Right lobe of liver (tissue), 6 donors: ENCODE measurements at regions not wholly inside any gene's neighbourhood (a gene's known extent, or its start where the extent isn't known, plus 50 kb on each side); places are given as distances from the start of the nearest gene placed in this dataset.

ENCODE experiments used
- ATAC-seq, 4 donors: fragments of 200-7000 bp; cut with Tn5 transposase; one replicate each; pipeline ENCODE4 v1.9.1; 2020; ENCODE audit warnings: mild to moderate bottlenecking in 4 of 4, moderate library complexity in 4 of 4
- DNase-seq, 3 donors: peaks; one replicate each; pipeline ENCODE4 v3.0.0-alpha.2; 2020
- H3K27ac ChIP-seq, 3 donors: fragments of 200-600 bp; one replicate each; pipeline ENCODE4 v1.8.0; 2022
- H3K27me3 ChIP-seq, 2 donors: fragments of 200-600 bp; one replicate each; pipeline ENCODE4 v1.8.0; 2022
- H3K36me3 ChIP-seq, 4 donors: fragments of 200-600 bp; sonication (generic) in 1 of 4; one replicate each; pipeline versions ENCODE4 v1.5.1 to v1.8.0; 2017 to 2022; ENCODE audit warnings: control low read depth in 1 of 4
- H3K4me1 ChIP-seq, 4 donors: fragments of 200-600 bp; sonication (generic) in 1 of 4; one replicate each; pipeline versions ENCODE4 v1.5.1 to v1.8.0; 2017 to 2022; ENCODE audit warnings: control low read depth in 1 of 4
- H3K4me3 ChIP-seq, 3 donors: fragments of 200-600 bp; one replicate each; pipeline ENCODE4 v1.8.0; 2022
- H3K9me3 ChIP-seq, 4 donors: fragments of 200-600 bp; sonication (generic) in 1 of 4; one replicate each; pipeline versions ENCODE4 v1.5.1 to v1.8.0; 2017 to 2022; ENCODE audit warnings: control low read depth in 1 of 4
- POLR2A ChIP-seq: fragments of 450-650 bp; IDR thresholded peaks from one replicate; pipeline ENCODE4 v1.6.1; 2017; ENCODE audit warnings: antibody characterized with exemption, mild to moderate bottlenecking
- WGBS: methylation state at CpG from one replicate; pipeline ENCODE4 v1.1.6; 2018; ENCODE audit warnings: low coverage, low lambda C conversion rate; ENCODE audit not compliant: insufficient coverage; ENCODE audit errors: missing lambda C conversion rate; 5-methylcytosine and 5-hydroxymethylcytosine counted together
- intact Hi-C, 2 donors: fragments of 100-400 bp; cut with DNase I; formaldehyde crosslinking; loops; one replicate each; pipeline versions ENCODE4 v1.11.2 to v1.14.1; 2022
- TF ChIP-seq, protein P1 (sequence below), 4 donors: fragments of 200-600 bp in 3 of 4; fragments of 450-650 bp in 1 of 4; IDR thresholded peaks; one replicate each; pipeline versions ENCODE4 v1.5.1 to v1.8.0; 2016 to 2022; ENCODE audit warnings: antibody characterized with exemption in 4 of 4, mild to moderate bottlenecking in 2 of 4
- donor health status: DM: no; HTN: yes; CAD: no.
- donor health status: DM: no; HTN: no; CAD: no.
- donor health status: DM: no; HTN: no; CAD: no.
- donor health status: DM: no; HTN: yes; CAD: no.
- donor health status: DM: no; HTN: yes; CAD: no.

DNA sequence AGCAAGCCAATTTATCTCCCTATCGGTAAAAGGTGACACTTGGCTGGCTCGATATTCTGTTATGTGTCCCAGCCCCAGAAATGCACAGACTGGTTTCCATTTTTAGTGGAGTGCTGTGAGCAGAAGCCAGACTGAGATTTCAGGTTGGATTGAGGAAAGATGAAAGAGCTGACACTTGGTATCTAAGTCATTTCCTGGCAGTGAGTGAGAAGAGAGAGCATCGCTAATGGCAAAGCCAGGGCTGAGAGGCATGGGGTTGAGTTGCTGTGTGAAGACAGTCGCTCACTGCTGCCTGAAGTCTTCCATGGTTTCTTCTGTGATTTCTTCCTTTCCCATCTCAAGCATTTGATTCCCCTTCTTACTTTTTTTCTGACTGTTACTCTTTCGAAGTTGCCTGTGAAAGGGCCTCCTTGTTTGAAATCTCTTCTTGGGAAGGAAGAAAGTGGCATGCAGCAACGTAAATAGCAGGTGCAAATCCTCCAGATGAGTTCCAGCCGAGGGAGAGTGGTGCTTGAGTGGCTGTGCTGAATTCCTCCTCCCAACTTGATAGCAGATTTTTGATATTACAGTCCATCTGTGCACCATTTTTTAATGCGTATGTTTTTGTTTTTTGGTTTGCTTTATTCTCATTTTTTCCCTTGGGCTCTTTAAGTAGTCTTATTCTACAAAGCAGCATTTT, 109.2 kb upstream of the LIMCH1 start:
- Histone ChIP-seq H3K9me3 (no peaks in the 10 kb centered on the region), H3K4me3 (no peak overlapping the region), H3K27me3 (no peaks in the 10 kb centered on the region), H3K4me1 (peaks cover 0 to 24% (median 11%) of the 10 kb centered on the region in 4 donors), H3K36me3 (no peaks in the 10 kb centered on the region), H3K27ac (peak overlapping the region in 2 of 3 donors; percentile 95 to 96)
- DNase-seq, result no peak
- intact Hi-C loops, result no loop called here
- no peak for ATAC-seq
- TF ChIP-seq POLR2A, result no peak
- TF ChIP-seq, protein P1, sequence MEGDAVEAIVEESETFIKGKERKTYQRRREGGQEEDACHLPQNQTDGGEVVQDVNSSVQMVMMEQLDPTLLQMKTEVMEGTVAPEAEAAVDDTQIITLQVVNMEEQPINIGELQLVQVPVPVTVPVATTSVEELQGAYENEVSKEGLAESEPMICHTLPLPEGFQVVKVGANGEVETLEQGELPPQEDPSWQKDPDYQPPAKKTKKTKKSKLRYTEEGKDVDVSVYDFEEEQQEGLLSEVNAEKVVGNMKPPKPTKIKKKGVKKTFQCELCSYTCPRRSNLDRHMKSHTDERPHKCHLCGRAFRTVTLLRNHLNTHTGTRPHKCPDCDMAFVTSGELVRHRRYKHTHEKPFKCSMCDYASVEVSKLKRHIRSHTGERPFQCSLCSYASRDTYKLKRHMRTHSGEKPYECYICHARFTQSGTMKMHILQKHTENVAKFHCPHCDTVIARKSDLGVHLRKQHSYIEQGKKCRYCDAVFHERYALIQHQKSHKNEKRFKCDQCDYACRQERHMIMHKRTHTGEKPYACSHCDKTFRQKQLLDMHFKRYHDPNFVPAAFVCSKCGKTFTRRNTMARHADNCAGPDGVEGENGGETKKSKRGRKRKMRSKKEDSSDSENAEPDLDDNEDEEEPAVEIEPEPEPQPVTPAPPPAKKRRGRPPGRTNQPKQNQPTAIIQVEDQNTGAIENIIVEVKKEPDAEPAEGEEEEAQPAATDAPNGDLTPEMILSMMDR (IDR thresholded peaks at IDR 0.05), result no peak
- WGBS, result 68% methylated on average over 7 of the region's 8 CpGs

- Histone ChIP-seq H3K27me3 (no peaks in the 10 kb centered on the region), H3K4me1 (peaks cover 0 to 24% (median 11%) of the 10 kb centered on the region in 4 donors), H3K36me3 (no peaks in the 10 kb centered on the region), H3K27ac (no peak overlapping the region), H3K9me3 (no peaks in the 10 kb centered on the region), H3K4me3 (no peak overlapping the region)
- intact Hi-C loops, result no loop called here
- ATAC-seq, result no peak
- DNase-seq, result no peak
- WGBS, result 61% methylated on average over 5 of the region's 5 CpGs
- TF ChIP-seq, protein P1 (IDR thresholded peaks at IDR 0.05), result no peak
- no peak for TF ChIP-seq POLR2A
Measured at GRCh38 chr4:41429280-41429669, 108.7 kb upstream of the LIMCH1 start.

DNA sequence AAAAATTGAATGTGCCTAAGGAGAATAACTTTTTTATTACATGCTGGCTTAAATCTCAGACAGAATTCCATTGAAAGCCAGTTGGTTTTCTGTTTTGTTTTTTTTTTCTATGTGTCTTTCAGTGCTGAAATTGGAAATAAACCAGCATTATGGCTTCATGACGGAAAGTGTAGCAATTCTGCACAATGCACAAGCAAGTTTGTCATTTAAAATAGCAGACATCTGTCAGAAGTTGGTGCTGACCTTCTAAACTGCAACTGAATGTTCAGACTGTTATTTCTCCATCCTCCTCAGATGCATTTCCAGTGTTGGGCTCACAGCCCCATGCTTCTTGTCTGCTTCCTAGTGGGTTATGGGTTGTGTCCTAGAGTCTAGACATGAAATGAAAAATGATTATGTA, 107.2 kb upstream of the LIMCH1 start:
- no peak for ATAC-seq
- intact Hi-C loops, result no loop called here

DNA sequence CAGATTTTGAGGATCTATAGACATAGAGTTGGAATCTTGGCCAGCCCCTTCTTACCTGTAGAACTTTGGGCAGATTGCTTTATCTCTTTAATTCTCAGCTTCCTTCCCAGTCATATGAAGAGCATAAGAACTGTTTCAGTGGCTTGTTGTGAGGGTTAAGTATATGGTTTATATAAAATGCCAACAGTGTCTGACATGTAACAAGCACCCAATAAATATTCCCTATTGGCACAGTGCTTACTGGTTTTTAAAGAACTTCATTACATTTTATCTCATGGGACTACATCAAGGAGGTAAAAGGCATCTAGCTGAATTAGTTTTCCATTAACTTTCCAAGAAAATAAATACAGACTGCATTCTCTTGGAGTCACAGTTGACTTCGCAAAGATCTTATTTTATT, 106.7 kb upstream of the LIMCH1 start:
- 92% methylated on average over 1 of the region's 1 CpG for WGBS
- H3K36me3 ChIP-seq, result no peaks in the 10 kb centered on the region
- H3K4me3 ChIP-seq, result no peak overlapping the region
- DNase-seq, result no peak
- H3K27ac ChIP-seq, result no peak overlapping the region
- intact Hi-C loops, result no loop called here
- H3K9me3 ChIP-seq, result no peaks in the 10 kb centered on the region
- no peaks in the 10 kb centered on the region for H3K27me3 ChIP-seq
- no peak for TF ChIP-seq POLR2A
- TF ChIP-seq, protein P1 (IDR thresholded peaks at IDR 0.05), result no peak
- ATAC-seq, result no peak
- peaks cover 0 to 33% (median 14%) of the 10 kb centered on the region in 4 donors for H3K4me1 ChIP-seq

More for the DNA sequence above, 107.2 kb upstream of the LIMCH1 start:
- TF ChIP-seq POLR2A, result no peak
- TF ChIP-seq, protein P1 (IDR thresholded peaks at IDR 0.05), result no peak
- Histone ChIP-seq H3K9me3 (no peaks in the 10 kb centered on the region), H3K27me3 (no peaks in the 10 kb centered on the region), H3K4me1 (peaks cover 0 to 30% (median 12%) of the 10 kb centered on the region in 4 donors), H3K4me3 (no peak overlapping the region), H3K36me3 (no peaks in the 10 kb centered on the region), H3K27ac (no peak overlapping the region)
- 63% methylated on average over 1 of the region's 1 CpG for WGBS
- DNase-seq, result no peak
